HepG2 (cell line): ENCODE measurements at regions not wholly inside any gene's neighbourhood (a gene's known extent, or its start where the extent isn't known, plus 50 kb on each side); places are given as distances from the start of the nearest gene placed in this dataset.

ENCODE experiments used
- AGO2 ChIP-seq: fragments of 200-400 bp; formaldehyde crosslinking; optimal IDR thresholded peaks from 2 replicates; pipeline ENCODE3; 2017; ENCODE audit warnings: mild to moderate bottlenecking, low read depth, low read length, moderate library complexity
- FOSL1 ChIP-seq: sonication (generic); formaldehyde crosslinking; IDR thresholded peaks from 2 replicates; pipeline ENCODE4 v1.9.0; 2021; ENCODE audit warnings: missing genetic modification reagents, borderline replicate concordance
- JARID2 ChIP-seq: sonication (generic); formaldehyde crosslinking; IDR thresholded peaks from 2 replicates; pipeline ENCODE4 v1.8.1; 2023; ENCODE audit warnings: missing genetic modification reagents, inconsistent platforms; ENCODE audit not compliant: insufficient replicate concordance
- KDM1A ChIP-seq: IDR thresholded peaks from 2 replicates; pipeline ENCODE4 v1.6.1; 2016; ENCODE audit warnings: missing compliant biosample characterization
- MTF1 ChIP-seq: sonication (generic); formaldehyde crosslinking; IDR thresholded peaks from 2 replicates; pipeline ENCODE4 v1.5.0; 2020; ENCODE audit warnings: missing genetic modification reagents
- MYNN ChIP-seq: sonication (generic); formaldehyde crosslinking; IDR thresholded peaks from 2 replicates; pipeline ENCODE4 v1.4.0; 2020; ENCODE audit warnings: mild to moderate bottlenecking, low read depth, missing genetic modification reagents
- NFIC ChIP-seq: IDR thresholded peaks from 2 replicates; pipeline ENCODE4 v1.6.1; 2012; ENCODE audit warnings: mild to moderate bottlenecking, low read length, inconsistent platforms
- TBX3 ChIP-seq: fragments of 450-650 bp; IDR thresholded peaks from 2 replicates; pipeline ENCODE4 v1.6.1; 2017; ENCODE audit warnings: antibody characterized with exemption, mild to moderate bottlenecking, inconsistent platforms, borderline replicate concordance
- ZC3H13 ChIP-seq: sonication (generic); formaldehyde crosslinking; IDR thresholded peaks from 2 replicates; pipeline ENCODE4 v1.8.1; 2023; ENCODE audit warnings: mild to moderate bottlenecking, missing genetic modification reagents, moderate library complexity
- ZC3H4 ChIP-seq: sonication (generic); formaldehyde crosslinking; IDR thresholded peaks from 2 replicates; pipeline ENCODE4 v1.4.0; 2020; ENCODE audit warnings: missing genetic modification reagents, borderline replicate concordance
- ZNF30 ChIP-seq: sonication (generic); formaldehyde crosslinking; IDR thresholded peaks from 2 replicates; pipeline ENCODE4 v1.5.0; 2020; ENCODE audit warnings: mild to moderate bottlenecking, missing genetic modification reagents
- ZNF674 ChIP-seq: sonication (generic); formaldehyde crosslinking; IDR thresholded peaks from 2 replicates; pipeline ENCODE4 v1.5.0; 2020; ENCODE audit warnings: low read depth, mild to moderate bottlenecking, missing genetic modification reagents
- ZSCAN21 ChIP-seq: sonication (generic); formaldehyde crosslinking; IDR thresholded peaks from 2 replicates; pipeline ENCODE4 v1.8.0; 2022; ENCODE audit warnings: mild to moderate bottlenecking, missing genetic modification reagents, moderate library complexity, borderline replicate concordance
- TF ChIP-seq, protein P1 (sequence below): sonication (generic); formaldehyde crosslinking; IDR thresholded peaks from one replicate; pipeline ENCODE4 v1.5.1; 2020; ENCODE audit warnings: mild to moderate bottlenecking, missing genetic modification reagents; ENCODE audit errors: not compliant biosample characterization
- TF ChIP-seq, protein P2 (sequence below): sonication (generic); formaldehyde crosslinking; IDR thresholded peaks from 2 replicates; pipeline ENCODE4 v1.8.0; 2022; ENCODE audit warnings: low read depth, missing genetic modification reagents
- TF ChIP-seq, protein P3 (sequence below): sonication (generic); formaldehyde crosslinking; IDR thresholded peaks from 2 replicates; pipeline ENCODE4 v1.4.0; 2020; ENCODE audit warnings: missing genetic modification reagents; ENCODE audit errors: not compliant biosample characterization
- TF ChIP-seq, protein P4 (sequence below): sonication (generic); formaldehyde crosslinking; IDR thresholded peaks from 2 replicates; pipeline ENCODE4 v1.5.0; 2020; ENCODE audit warnings: mild to moderate bottlenecking, low read depth, missing genetic modification reagents, borderline replicate concordance
- TF ChIP-seq, protein P5 (sequence below): IDR thresholded peaks from 2 replicates; pipeline ENCODE4 v1.6.1; 2012; ENCODE audit warnings: low read depth, low read length, improper control_type of control experiment

DNA sequence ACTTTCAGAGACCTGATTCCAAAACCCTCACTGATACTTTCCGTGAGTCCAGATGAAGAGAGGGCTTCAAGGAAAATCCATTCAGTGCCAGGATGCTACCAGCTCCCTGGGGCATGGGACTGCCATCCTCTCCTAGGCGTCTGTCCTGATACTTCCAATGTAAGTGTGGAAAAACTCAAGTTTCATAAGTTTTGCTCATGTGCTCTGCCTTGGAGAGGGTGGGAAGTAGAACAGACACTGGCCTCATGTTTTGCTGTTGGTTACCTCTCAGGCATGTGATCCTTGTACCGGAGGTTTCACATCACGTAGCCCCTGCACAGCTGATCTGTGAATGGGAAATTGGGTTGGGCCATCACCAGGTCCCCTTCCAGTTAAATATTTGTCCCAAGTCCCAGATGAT is 517.1 kb downstream of the RPS24 start (continued):
- TF ChIP-seq, protein P1, sequence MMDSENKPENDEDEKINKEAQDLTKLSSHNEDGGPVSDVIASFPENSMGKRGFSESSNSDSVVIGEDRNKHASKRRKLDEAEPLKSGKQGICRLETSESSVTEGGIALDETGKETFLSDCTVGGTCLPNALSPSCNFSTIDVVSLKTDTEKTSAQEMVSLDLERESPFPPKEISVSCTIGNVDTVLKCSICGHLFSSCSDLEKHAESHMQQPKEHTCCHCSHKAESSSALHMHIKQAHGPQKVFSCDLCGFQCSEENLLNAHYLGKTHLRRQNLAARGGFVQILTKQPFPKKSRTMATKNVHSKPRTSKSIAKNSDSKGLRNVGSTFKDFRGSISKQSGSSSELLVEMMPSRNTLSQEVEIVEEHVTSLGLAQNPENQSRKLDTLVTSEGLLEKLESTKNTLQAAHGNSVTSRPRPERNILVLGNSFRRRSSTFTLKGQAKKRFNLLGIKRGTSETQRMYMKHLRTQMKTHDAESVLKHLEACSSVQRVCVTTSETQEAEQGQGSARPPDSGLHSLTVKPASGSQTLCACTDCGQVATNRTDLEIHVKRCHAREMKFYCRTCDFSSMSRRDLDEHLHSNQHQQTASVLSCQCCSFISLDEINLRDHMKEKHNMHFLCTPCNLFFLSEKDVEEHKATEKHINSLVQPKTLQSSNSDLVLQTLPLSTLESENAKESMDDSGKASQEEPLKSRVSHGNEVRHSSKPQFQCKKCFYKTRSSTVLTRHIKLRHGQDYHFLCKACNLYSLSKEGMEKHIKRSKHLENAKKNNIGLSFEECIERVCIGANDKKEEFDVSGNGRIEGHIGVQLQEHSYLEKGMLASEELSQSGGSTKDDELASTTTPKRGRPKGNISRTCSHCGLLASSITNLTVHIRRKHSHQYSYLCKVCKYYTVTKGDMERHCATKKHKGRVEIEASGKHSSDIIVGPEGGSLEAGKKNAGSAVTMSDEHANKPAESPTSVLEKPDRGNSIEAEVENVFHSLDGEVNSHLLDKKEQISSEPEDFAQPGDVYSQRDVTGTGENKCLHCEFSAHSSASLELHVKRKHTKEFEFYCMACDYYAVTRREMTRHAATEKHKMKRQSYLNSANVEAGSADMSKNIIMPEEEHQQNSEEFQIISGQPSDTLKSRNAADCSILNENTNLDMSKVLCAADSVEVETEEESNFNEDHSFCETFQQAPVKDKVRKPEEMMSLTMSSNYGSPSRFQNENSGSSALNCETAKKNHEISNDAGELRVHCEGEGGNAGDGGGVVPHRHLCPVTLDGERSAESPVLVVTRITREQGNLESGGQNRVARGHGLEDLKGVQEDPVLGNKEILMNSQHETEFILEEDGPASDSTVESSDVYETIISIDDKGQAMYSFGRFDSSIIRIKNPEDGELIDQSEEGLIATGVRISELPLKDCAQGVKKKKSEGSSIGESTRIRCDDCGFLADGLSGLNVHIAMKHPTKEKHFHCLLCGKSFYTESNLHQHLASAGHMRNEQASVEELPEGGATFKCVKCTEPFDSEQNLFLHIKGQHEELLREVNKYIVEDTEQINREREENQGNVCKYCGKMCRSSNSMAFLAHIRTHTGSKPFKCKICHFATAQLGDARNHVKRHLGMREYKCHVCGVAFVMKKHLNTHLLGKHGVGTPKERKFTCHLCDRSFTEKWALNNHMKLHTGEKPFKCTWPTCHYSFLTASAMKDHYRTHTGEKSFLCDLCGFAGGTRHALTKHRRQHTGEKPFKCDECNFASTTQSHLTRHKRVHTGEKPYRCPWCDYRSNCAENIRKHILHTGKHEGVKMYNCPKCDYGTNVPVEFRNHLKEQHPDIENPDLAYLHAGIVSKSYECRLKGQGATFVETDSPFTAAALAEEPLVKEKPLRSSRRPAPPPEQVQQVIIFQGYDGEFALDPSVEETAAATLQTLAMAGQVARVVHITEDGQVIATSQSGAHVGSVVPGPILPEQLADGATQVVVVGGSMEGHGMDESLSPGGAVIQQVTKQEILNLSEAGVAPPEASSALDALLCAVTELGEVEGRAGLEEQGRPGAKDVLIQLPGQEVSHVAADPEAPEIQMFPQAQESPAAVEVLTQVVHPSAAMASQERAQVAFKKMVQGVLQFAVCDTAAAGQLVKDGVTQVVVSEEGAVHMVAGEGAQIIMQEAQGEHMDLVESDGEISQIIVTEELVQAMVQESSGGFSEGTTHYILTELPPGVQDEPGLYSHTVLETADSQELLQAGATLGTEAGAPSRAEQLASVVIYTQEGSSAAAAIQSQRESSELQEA (CRISPR knock-in tag): no peak
- TF ChIP-seq KDM1A (CRISPR knock-in tag): no peak
- TF ChIP-seq, protein P2, sequence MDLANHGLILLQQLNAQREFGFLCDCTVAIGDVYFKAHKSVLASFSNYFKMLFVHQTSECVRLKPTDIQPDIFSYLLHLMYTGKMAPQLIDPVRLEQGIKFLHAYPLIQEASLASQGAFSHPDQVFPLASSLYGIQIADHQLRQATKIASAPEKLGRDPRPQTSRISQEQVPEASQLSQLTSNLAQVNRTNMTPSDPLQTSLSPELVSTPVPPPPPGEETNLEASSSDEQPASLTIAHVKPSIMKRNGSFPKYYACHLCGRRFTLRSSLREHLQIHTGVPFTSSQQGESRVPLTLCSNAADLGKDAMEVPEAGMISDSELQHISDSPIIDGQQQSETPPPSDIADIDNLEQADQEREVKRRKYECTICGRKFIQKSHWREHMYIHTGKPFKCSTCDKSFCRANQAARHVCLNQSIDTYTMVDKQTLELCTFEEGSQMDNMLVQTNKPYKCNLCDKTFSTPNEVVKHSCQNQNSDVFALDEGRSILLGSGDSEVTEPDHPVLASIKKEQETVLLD (CRISPR knock-in tag): peak; percentile 34; the same call in 1 of the 2 replicates
- TF ChIP-seq MTF1 (CRISPR knock-in tag): no peak
- TF ChIP-seq TBX3: no peak
- TF ChIP-seq, protein P3, sequence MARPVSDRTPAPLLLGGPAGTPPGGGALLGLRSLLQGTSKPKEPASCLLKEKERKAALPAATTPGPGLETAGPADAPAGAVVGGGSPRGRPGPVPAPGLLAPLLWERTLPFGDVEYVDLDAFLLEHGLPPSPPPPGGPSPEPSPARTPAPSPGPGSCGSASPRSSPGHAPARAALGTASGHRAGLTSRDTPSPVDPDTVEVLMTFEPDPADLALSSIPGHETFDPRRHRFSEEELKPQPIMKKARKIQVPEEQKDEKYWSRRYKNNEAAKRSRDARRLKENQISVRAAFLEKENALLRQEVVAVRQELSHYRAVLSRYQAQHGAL (CRISPR knock-in tag): peak; percentile 80
- TF ChIP-seq NFIC: peak; percentile 69; the same call in 1 of the 2 replicates
- no peak for TF ChIP-seq AGO2
- no peak for TF ChIP-seq ZNF30 (CRISPR knock-in tag)
- no peak for TF ChIP-seq MYNN (CRISPR knock-in tag)
- no peak for TF ChIP-seq FOSL1 (CRISPR knock-in tag)
- peak; percentile 93 for TF ChIP-seq ZC3H13
- TF ChIP-seq, protein P4, sequence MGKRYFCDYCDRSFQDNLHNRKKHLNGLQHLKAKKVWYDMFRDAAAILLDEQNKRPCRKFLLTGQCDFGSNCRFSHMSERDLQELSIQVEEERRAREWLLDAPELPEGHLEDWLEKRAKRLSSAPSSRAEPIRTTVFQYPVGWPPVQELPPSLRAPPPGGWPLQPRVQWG (CRISPR knock-in tag): no peak
- TF ChIP-seq, protein P5, sequence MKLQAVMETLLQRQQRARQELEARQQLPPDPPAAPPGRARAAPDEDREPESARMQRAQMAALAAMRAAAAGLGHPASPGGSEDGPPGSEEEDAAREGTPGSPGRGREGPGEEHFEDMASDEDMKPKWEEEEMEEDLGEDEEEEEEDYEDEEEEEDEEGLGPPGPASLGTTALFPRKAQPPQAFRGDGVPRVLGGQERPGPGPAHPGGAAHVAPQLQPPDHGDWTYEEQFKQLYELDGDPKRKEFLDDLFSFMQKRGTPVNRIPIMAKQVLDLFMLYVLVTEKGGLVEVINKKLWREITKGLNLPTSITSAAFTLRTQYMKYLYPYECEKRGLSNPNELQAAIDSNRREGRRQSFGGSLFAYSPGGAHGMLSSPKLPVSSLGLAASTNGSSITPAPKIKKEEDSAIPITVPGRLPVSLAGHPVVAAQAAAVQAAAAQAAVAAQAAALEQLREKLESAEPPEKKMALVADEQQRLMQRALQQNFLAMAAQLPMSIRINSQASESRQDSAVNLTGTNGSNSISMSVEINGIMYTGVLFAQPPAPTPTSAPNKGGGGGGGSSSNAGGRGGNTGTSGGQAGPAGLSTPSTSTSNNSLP: no peak; the same call in 1 of the 2 replicates
- TF ChIP-seq ZC3H4: no peak
- TF ChIP-seq ZSCAN21: peak; percentile 71; the same call in 1 of the 2 replicates
- no peak for TF ChIP-seq JARID2 (CRISPR knock-in tag)
- no peak for TF ChIP-seq ZNF674 (CRISPR knock-in tag)
